H1 (cell line): ENCODE measurements at regions not wholly inside any gene's neighbourhood (a gene's known extent, or its start where the extent isn't known, plus 50 kb on each side); places are given as distances from the start of the nearest gene placed in this dataset.

Source experiments
- EP300 ChIP-seq, 2 experiments: IDR thresholded peaks; 1 replicate in 1 of 2; 2 replicates in 1 of 2; pipeline ENCODE4 v1.6.1; 2011 to 2012; ENCODE audit warnings: low read depth in 2 of 2, low read length in 2 of 2, mild to moderate bottlenecking in 2 of 2, borderline replicate concordance in 1 of 2, inconsistent platforms in 1 of 2, moderate library complexity in 1 of 2
- HDAC2 ChIP-seq, 2 experiments: fragments of 300-600 bp in 1 of 2; sonication (generic) in 1 of 2; IDR thresholded peaks; 2 replicates each; pipeline ENCODE4 v1.6.1; 2011 to 2012; ENCODE audit warnings: low read depth in 2 of 2, low read length in 2 of 2, mild to moderate bottlenecking in 2 of 2, moderate library complexity in 2 of 2, borderline replicate concordance in 1 of 2, inconsistent platforms in 1 of 2
- MAX ChIP-seq: IDR thresholded peaks from 2 replicates; pipeline ENCODE4 v1.6.1; 2012; ENCODE audit warnings: inconsistent platforms
- SAP30 ChIP-seq: fragments of 300-600 bp; sonication (generic); IDR thresholded peaks from 2 replicates; pipeline ENCODE4 v1.7.1; 2012; ENCODE audit warnings: low read length, moderate library complexity, mild to moderate bottlenecking, inconsistent platforms; ENCODE audit not compliant: insufficient read depth, insufficient replicate concordance
- SIRT6 ChIP-seq: IDR thresholded peaks from one replicate; pipeline ENCODE4 v1.7.1; 2012; ENCODE audit warnings: low read length, inconsistent platforms
- SRF ChIP-seq: IDR thresholded peaks from 2 replicates; pipeline ENCODE4 v1.6.1; 2011; ENCODE audit warnings: mild to moderate bottlenecking, low read depth, low read length, moderate library complexity

DNA sequence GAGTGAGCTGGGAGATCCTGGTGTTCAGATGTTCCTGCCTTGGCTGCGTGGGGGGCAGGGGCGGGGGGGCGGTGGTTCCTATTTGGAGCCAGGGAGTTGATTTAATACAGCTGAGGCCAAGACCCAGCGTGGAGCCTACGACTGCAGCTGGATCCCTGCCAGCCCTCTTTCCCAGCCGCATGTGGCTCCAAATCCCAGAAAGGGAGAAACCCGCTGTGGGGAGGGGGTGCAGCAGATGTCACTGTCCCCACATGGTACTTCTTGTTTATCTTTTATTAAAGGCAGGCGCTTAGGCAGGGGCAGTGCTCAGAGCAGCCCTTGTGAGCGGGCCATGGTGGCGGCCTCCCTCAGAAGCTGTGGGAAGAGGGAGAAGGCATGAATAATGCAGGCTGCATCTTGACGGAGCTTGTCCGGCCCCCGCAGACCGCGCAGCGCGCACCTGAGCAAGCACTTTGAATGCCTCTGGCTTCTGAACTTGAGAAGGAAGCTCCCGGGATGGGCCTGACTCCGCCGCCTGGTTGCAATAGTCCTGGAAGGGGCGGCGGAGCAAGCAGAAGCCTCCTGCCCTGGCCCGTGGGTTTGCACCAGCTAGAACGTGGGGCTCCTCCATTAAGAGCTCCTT lies 112.1 kb downstream of the GLI2 start (continued):
- TF ChIP-seq SRF (no peak), EP300 (IDR thresholded peaks at IDR 0.05; ENCODE audit: borderline replicate concordance in 1 of 2, low read depth in 2 of 2, low read length in 2 of 2) (no peak), HDAC2 (IDR thresholded peaks at IDR 0.05; ENCODE audit: borderline replicate concordance in 1 of 2, low read depth in 2 of 2, low read length in 2 of 2) (no peak), SIRT6 (no peak), MAX (no peak), SAP30 (no peak)
